Muscle layer of colon (tissue), 2 donors: ENCODE measurements at regions not wholly inside any gene's neighbourhood (a gene's known extent, or its start where the extent isn't known, plus 50 kb on each side); places are given as distances from the start of the nearest gene placed in this dataset.

ENCODE experiments used
- H3K27ac ChIP-seq: one replicate; pipeline ENCODE4 v1.7.0; 2013; ENCODE audit warnings: low read depth, mild to moderate bottlenecking, low read length, moderate library complexity
- H3K27me3 ChIP-seq, 2 donors: one replicate each; pipeline ENCODE4 v1.7.0; 2013; ENCODE audit warnings: low read length in 2 of 2, mild to moderate bottlenecking in 2 of 2; ENCODE audit not compliant: insufficient read depth in 2 of 2, control insufficient read depth in 1 of 2
- H3K36me3 ChIP-seq: one replicate; pipeline ENCODE4 v1.7.0; 2013; ENCODE audit warnings: mild to moderate bottlenecking, low read length; ENCODE audit not compliant: insufficient read depth
- H3K4me1 ChIP-seq: one replicate; pipeline ENCODE4 v1.7.0; 2013; ENCODE audit warnings: mild to moderate bottlenecking, low read length; ENCODE audit not compliant: insufficient read depth
- H3K4me3 ChIP-seq, 2 donors: one replicate each; pipeline ENCODE4 v1.7.0; 2013; ENCODE audit warnings: low read length in 2 of 2, low read depth in 1 of 2, mild to moderate bottlenecking in 1 of 2, moderate library complexity in 1 of 2
- H3K9ac ChIP-seq: one replicate; pipeline ENCODE4 v1.7.0; 2013; ENCODE audit warnings: low read length
- H3K9me3 ChIP-seq: one replicate; pipeline ENCODE4 v1.7.0; 2013; ENCODE audit warnings: mild to moderate bottlenecking, low read length
- donor health status: abdominal sarcoma.
- donor health status: Adenocarcinoma of cecum.

- no peaks in the 10 kb centered on the region for H3K36me3 ChIP-seq
- no peaks in the 10 kb centered on the region for H3K4me1 ChIP-seq
- H3K9me3 ChIP-seq, result no peaks in the 10 kb centered on the region
- H3K9ac ChIP-seq, result no peak overlapping the region
- H3K4me3 ChIP-seq, result no peak overlapping the region
- H3K27ac ChIP-seq, result no peak overlapping the region
- H3K27me3 ChIP-seq, result no peaks in the 10 kb centered on the region
These were observed 94.7 kb upstream of the ACO1 start for GRCh38 chr9:32289756-32290155.

- Histone ChIP-seq H3K27ac (no peak overlapping the region), H3K9ac (no peak overlapping the region), H3K4me3 (no peak overlapping the region), H3K36me3 (no peaks in the 10 kb centered on the region), H3K4me1 (no peaks in the 10 kb centered on the region), H3K27me3 (no peaks in the 10 kb centered on the region), H3K9me3 (no peaks in the 10 kb centered on the region)
These were observed 93.1 kb upstream of the ACO1 start for GRCh38 chr9:32291370-32291769.

GRCh38 chr9:32292611-32293010, 91.8 kb upstream of the ACO1 start:
- no peaks in the 10 kb centered on the region for H3K4me1 ChIP-seq
- H3K27me3 ChIP-seq, result no peaks in the 10 kb centered on the region
- no peaks in the 10 kb centered on the region for H3K36me3 ChIP-seq
- no peaks in the 10 kb centered on the region for H3K9me3 ChIP-seq
- H3K27ac ChIP-seq, result no peak overlapping the region
- no peak overlapping the region for H3K9ac ChIP-seq
- no peak overlapping the region for H3K4me3 ChIP-seq

- no peaks in the 10 kb centered on the region for H3K36me3 ChIP-seq
- H3K4me1 ChIP-seq, result no peaks in the 10 kb centered on the region
- no peaks in the 10 kb centered on the region for H3K9me3 ChIP-seq
- no peaks in the 10 kb centered on the region for H3K27me3 ChIP-seq
- no peak overlapping the region for H3K27ac ChIP-seq
- H3K9ac ChIP-seq, result no peak overlapping the region
- H3K4me3 ChIP-seq, result no peak overlapping the region
These were observed 91.4 kb upstream of the ACO1 start for GRCh38 chr9:32293091-32293490.

- H3K4me3 ChIP-seq, result no peak overlapping the region
- H3K9me3 ChIP-seq, result no peaks in the 10 kb centered on the region
- no peaks in the 10 kb centered on the region for H3K4me1 ChIP-seq
- H3K27ac ChIP-seq, result no peak overlapping the region
- H3K36me3 ChIP-seq, result no peaks in the 10 kb centered on the region
- H3K9ac ChIP-seq, result no peak overlapping the region
- H3K27me3 ChIP-seq, result no peaks in the 10 kb centered on the region
These were observed 90.3 kb upstream of the ACO1 start for GRCh38 chr9:32294106-32294505.

DNA sequence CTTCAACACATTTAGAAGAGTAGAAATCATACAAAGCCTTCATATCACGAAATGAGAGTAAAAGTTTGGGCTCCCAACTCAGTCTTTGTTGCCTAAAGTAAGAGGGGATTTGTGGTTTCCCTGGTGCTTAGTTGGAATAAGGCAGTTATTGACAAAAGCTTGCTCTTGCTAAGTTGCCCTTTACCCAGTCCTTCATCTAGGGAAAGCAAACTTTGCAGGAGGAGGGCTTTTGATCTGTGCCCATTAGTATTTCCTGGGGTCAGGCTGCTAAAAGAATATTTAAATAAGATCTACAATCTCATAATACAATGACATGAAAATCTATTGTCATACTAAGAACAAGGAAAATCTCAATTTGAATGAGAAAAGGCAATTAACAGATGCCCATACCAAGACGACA, 84.1 kb upstream of the ACO1 start:
- Histone ChIP-seq H3K36me3 (no peaks in the 10 kb centered on the region), H3K27ac (no peak overlapping the region), H3K27me3 (no peaks in the 10 kb centered on the region), H3K9me3 (no peaks in the 10 kb centered on the region), H3K4me1 (no peaks in the 10 kb centered on the region), H3K4me3 (no peak overlapping the region), H3K9ac (no peak overlapping the region)

DNA sequence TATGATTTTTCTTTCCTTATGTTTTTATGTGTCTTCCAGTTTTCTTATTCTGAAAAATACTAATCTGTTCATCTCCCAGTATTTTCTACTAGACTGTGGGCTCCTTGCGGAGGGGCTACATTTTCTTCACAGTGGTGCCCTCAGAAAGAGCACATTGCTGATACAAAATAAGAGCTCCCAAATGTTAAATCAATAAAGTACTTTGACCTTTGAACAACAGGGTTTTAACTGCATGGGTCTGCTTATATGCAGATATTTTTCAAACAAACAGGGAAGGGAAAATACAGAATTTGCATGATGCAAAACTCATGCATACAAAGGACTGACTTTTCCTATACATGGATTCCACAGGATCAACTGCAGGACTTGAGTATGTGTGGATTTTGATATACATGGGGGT, 79.9 kb upstream of the ACO1 start:
- no peak overlapping the region for H3K4me3 ChIP-seq
- H3K27ac ChIP-seq, result no peak overlapping the region
- no peaks in the 10 kb centered on the region for H3K9me3 ChIP-seq
- H3K4me1 ChIP-seq, result no peaks in the 10 kb centered on the region
- no peaks in the 10 kb centered on the region for H3K27me3 ChIP-seq
- no peak overlapping the region for H3K9ac ChIP-seq
- H3K36me3 ChIP-seq, result no peaks in the 10 kb centered on the region

DNA sequence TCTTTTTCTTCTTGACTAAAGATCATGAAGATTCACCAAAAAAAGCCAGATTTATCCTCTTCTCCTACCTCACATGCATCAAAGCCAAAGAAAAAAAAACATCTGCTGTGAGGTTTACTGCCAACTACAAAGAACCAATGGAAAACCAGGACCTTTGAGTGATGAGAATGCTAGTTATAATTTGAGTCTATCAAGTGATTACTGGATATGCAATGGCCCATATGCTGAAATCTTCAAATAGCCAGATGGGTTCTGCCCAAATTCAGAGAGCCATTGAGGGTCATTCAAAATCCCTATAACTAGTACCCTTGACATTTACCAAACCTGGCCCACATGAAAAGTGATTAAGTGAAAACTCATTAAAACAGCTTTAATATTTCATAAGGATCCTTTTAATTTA, 78.4 kb upstream of the ACO1 start:
- no peaks in the 10 kb centered on the region for H3K36me3 ChIP-seq
- H3K4me3 ChIP-seq, result no peak overlapping the region
- H3K27ac ChIP-seq, result no peak overlapping the region
- no peaks in the 10 kb centered on the region for H3K27me3 ChIP-seq
- H3K9me3 ChIP-seq, result no peaks in the 10 kb centered on the region
- H3K4me1 ChIP-seq, result no peaks in the 10 kb centered on the region
- no peak overlapping the region for H3K9ac ChIP-seq

GRCh38 chr9:32319312-32319929, 65.0 kb upstream of the ACO1 start:
- Histone ChIP-seq H3K27me3 (no peaks in the 10 kb centered on the region), H3K27ac (no peak overlapping the region), H3K4me3 (no peak overlapping the region)

DNA sequence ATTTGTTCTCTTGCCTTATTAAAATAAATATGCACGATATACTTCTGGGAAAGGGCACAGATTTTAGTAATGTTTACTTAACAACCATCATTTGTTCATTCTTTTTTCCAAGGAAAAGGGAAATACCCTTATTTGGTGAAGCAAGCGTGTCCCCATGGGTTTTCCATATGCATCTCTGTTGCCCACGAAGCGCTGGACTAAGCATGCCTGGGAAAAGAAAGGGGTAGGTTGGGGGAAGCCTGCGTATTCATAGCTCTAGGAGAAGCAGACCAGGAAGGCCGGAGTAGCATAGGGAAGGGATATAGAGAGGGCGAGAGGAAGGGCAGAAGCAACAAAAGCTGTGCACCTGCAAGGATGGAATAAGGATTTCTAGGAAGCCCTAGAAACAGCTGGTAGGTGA, 61.8 kb upstream of the ACO1 start:
- no peak overlapping the region for H3K27ac ChIP-seq
- no peak overlapping the region for H3K4me3 ChIP-seq
- H3K4me1 ChIP-seq, result no peaks in the 10 kb centered on the region
- no peaks in the 10 kb centered on the region for H3K36me3 ChIP-seq
- H3K9me3 ChIP-seq, result no peaks in the 10 kb centered on the region
- no peaks in the 10 kb centered on the region for H3K27me3 ChIP-seq
- H3K9ac ChIP-seq, result no peak overlapping the region

More at GRCh38 chr9:32319312-32319929, 65.0 kb upstream of the ACO1 start:
- no peak overlapping the region for H3K9ac ChIP-seq
- no peaks in the 10 kb centered on the region for H3K36me3 ChIP-seq
- H3K4me1 ChIP-seq, result no peaks in the 10 kb centered on the region
- H3K9me3 ChIP-seq, result no peaks in the 10 kb centered on the region

DNA sequence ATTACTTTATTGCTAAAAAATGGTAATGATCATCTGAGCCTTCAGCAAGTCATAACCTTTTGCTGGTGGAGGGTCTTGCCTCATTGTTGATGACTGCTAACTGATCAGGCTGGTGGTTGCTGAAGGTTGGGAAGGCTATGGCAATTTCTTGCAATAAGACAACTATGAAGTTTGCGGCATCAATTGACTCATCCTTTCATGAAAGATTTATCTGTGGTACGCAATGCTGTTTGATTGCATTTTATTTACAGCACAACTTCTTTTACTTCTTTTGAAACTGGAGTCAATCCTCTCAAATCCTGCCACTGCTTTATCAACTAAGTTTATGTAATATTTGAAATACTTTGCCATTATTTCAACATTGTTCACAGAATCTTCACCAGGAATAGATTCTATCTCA, 58.3 kb upstream of the ACO1 start:
- Histone ChIP-seq H3K27me3 (no peaks in the 10 kb centered on the region), H3K4me1 (no peaks in the 10 kb centered on the region), H3K9me3 (no peaks in the 10 kb centered on the region), H3K4me3 (no peak overlapping the region), H3K27ac (no peak overlapping the region), H3K9ac (no peak overlapping the region), H3K36me3 (no peaks in the 10 kb centered on the region)

- H3K36me3 ChIP-seq, result no peaks in the 10 kb centered on the region
- no peaks in the 10 kb centered on the region for H3K9me3 ChIP-seq
- no peaks in the 10 kb centered on the region for H3K4me1 ChIP-seq
- H3K27me3 ChIP-seq, result no peaks in the 10 kb centered on the region
- no peak overlapping the region for H3K9ac ChIP-seq
- no peak overlapping the region for H3K4me3 ChIP-seq
- no peak overlapping the region for H3K27ac ChIP-seq
These were observed 53.2 kb upstream of the ACO1 start for GRCh38 chr9:32331240-32331639.
